H9 (cell line): ENCODE measurements at regions not wholly inside any gene's neighbourhood (a gene's known extent, or its start where the extent isn't known, plus 50 kb on each side); places are given as distances from the start of the nearest gene placed in this dataset.

Experiments
- DNase-seq: peaks from one replicate; pipeline ENCODE4 v3.0.0-alpha.2; 2017
- H2AFZ ChIP-seq: one replicate; pipeline ENCODE4 v1.6.1; 2013; ENCODE audit warnings: mild to moderate bottlenecking, low read length, control low read depth, moderate library complexity
- H2AK5ac ChIP-seq: 2 replicates; pipeline ENCODE4 v1.6.1; 2013; ENCODE audit warnings: low read length, control low read depth, mixed read lengths; ENCODE audit not compliant: insufficient read length
- H2BK120ac ChIP-seq: one replicate; pipeline ENCODE4 v1.6.1; 2013; ENCODE audit warnings: low read depth, mild to moderate bottlenecking, low read length, control low read depth, inconsistent platforms; ENCODE audit not compliant: poor library complexity, severe bottlenecking
- H2BK12ac ChIP-seq: 2 replicates; pipeline ENCODE4 v1.6.1; 2013; ENCODE audit warnings: low read length, control low read depth, mixed read lengths, low read depth; ENCODE audit not compliant: insufficient read length
- H2BK15ac ChIP-seq: 2 replicates; pipeline ENCODE4 v1.6.1; 2013; ENCODE audit warnings: low read depth, low read length, control low read depth
- H2BK20ac ChIP-seq: one replicate; pipeline ENCODE4 v1.6.1; 2013; ENCODE audit warnings: low read depth, mild to moderate bottlenecking, low read length, control low read depth, inconsistent platforms; ENCODE audit not compliant: poor library complexity, severe bottlenecking
- H2BK5ac ChIP-seq: 2 replicates; pipeline ENCODE4 v1.6.1; 2013; ENCODE audit warnings: low read length, control low read depth, mixed read lengths; ENCODE audit not compliant: insufficient read length
- H3K14ac ChIP-seq: 2 replicates; pipeline ENCODE4 v1.6.1; 2013; ENCODE audit warnings: low read length, control low read depth; ENCODE audit not compliant: insufficient read depth
- H3K18ac ChIP-seq: 2 replicates; pipeline ENCODE4 v1.6.1; 2013; ENCODE audit warnings: low read depth, mild to moderate bottlenecking, mixed read lengths, low read length, control low read depth; ENCODE audit not compliant: insufficient read length
- H3K23ac ChIP-seq: 2 replicates; pipeline ENCODE4 v1.6.1; 2013; ENCODE audit warnings: low read length, control low read depth, mixed read lengths, low read depth; ENCODE audit not compliant: insufficient read length
- H3K23me2 ChIP-seq: 2 replicates; pipeline ENCODE4 v1.6.1; 2013; ENCODE audit warnings: low read depth, mild to moderate bottlenecking, mixed read lengths, low read length, control low read depth; ENCODE audit not compliant: insufficient read length, poor library complexity, severe bottlenecking
- H3K27ac ChIP-seq: 2 replicates; pipeline ENCODE4 v1.5.1; 2013; ENCODE audit warnings: low read length, control low read depth, mixed read lengths, low read depth; ENCODE audit not compliant: insufficient read length
- H3K27me3 ChIP-seq: 2 replicates; pipeline ENCODE4 v1.6.1; 2013; ENCODE audit warnings: low read length, control low read depth, inconsistent platforms; ENCODE audit not compliant: insufficient read depth
- H3K4ac ChIP-seq: 2 replicates; pipeline ENCODE4 v1.6.1; 2013; ENCODE audit warnings: low read depth, mild to moderate bottlenecking, control low read depth, inconsistent platforms, low read length, moderate library complexity
- H3K4me1 ChIP-seq: 2 replicates; pipeline ENCODE4 v1.6.1; 2013; ENCODE audit warnings: low read length, control low read depth, inconsistent platforms; ENCODE audit not compliant: insufficient read depth
- H3K4me2 ChIP-seq: 2 replicates; pipeline ENCODE4 v1.6.1; 2013; ENCODE audit warnings: low read length, control low read depth, mixed read lengths; ENCODE audit not compliant: insufficient read length, insufficient read depth
- H3K56ac ChIP-seq: 2 replicates; pipeline ENCODE4 v1.6.1; 2013; ENCODE audit warnings: low read depth, mild to moderate bottlenecking, mixed read lengths, low read length, control low read depth; ENCODE audit not compliant: insufficient read length
- H3K79me1 ChIP-seq: 2 replicates; pipeline ENCODE4 v1.6.1; 2013; ENCODE audit warnings: low read depth, mild to moderate bottlenecking, moderate library complexity, low read length, control low read depth, inconsistent platforms; ENCODE audit not compliant: insufficient read depth, poor library complexity, severe bottlenecking
- H3K79me2 ChIP-seq: 2 replicates; pipeline ENCODE4 v1.6.1; 2013; ENCODE audit warnings: low read length, control low read depth, inconsistent platforms; ENCODE audit not compliant: insufficient read depth
- H3K9ac ChIP-seq: 2 replicates; pipeline ENCODE4 v1.6.1; 2013; ENCODE audit warnings: low read length, control low read depth, mixed read lengths; ENCODE audit not compliant: insufficient read length; ENCODE audit errors: extremely low read depth
- H3K9me3 ChIP-seq: one replicate; pipeline ENCODE4 v1.6.1; 2013; ENCODE audit warnings: low read depth, low read length, inconsistent platforms; ENCODE audit not compliant: control insufficient read depth
- H3T11ph ChIP-seq: one replicate; pipeline ENCODE4 v1.6.1; 2013; ENCODE audit warnings: mild to moderate bottlenecking, low read length, control low read depth, inconsistent platforms
- H4K20me1 ChIP-seq: one replicate; pipeline ENCODE4 v1.6.1; 2013; ENCODE audit not compliant: control insufficient read depth, insufficient read length, insufficient read depth
- H4K5ac ChIP-seq: 2 replicates; pipeline ENCODE4 v1.6.1; 2013; ENCODE audit warnings: low read depth, mild to moderate bottlenecking, mixed read lengths, low read length, control low read depth; ENCODE audit not compliant: insufficient read length
- H4K8ac ChIP-seq: replicated peaks from 2 replicates; pipeline ENCODE4 v1.6.1; 2013; ENCODE audit warnings: low read length, control low read depth, mixed read lengths, low read depth; ENCODE audit not compliant: insufficient read length
- H4K91ac ChIP-seq: 2 replicates; pipeline ENCODE4 v1.6.1; 2013; ENCODE audit warnings: low read depth, mild to moderate bottlenecking, moderate library complexity, mixed read lengths, low read length, control low read depth; ENCODE audit not compliant: insufficient read length
- H3K27ac Mint-ChIP-seq, 3 experiments: 2 replicates in 2 of 3; 3 replicates in 1 of 3; pipeline ENCODE4 v1.8.0; 2020 to 2021; ENCODE audit warnings: mixed read lengths in 3 of 3, mild to moderate bottlenecking in 1 of 3, moderate library complexity in 1 of 3
- H3K27me3 Mint-ChIP-seq: 2 replicates; pipeline ENCODE4 v1.8.0; 2021; ENCODE audit warnings: low read depth, mild to moderate bottlenecking, moderate library complexity, mixed read lengths
- H3K36me3 Mint-ChIP-seq, 3 experiments: 2 replicates in 2 of 3; 3 replicates in 1 of 3; pipeline ENCODE4 v1.8.0; 2020 to 2021; ENCODE audit warnings: low read depth in 3 of 3, mixed read lengths in 3 of 3; ENCODE audit not compliant: insufficient read depth in 1 of 3
- H3K4me1 Mint-ChIP-seq, 2 experiments: 2 replicates each; pipeline ENCODE4 v1.8.0; 2020; ENCODE audit warnings: mixed read lengths in 2 of 2
- H3K4me3 Mint-ChIP-seq, 2 experiments: 2 replicates in 1 of 2; 3 replicates in 1 of 2; pipeline ENCODE4 v1.8.0; 2020 to 2021; ENCODE audit warnings: mild to moderate bottlenecking in 2 of 2, mixed read lengths in 2 of 2, moderate library complexity in 1 of 2
- H3K9me3 Mint-ChIP-seq, 2 experiments: 2 replicates in 1 of 2; 3 replicates in 1 of 2; pipeline ENCODE4 v1.8.0; 2020; ENCODE audit warnings: mild to moderate bottlenecking in 2 of 2, mixed read lengths in 2 of 2, moderate library complexity in 1 of 2
- WGBS: extraction: QIAGEN DNeasy Blood & Tissue Kit; methylation state at CpG from one replicate; pipeline ENCODE4 v1.1.7; 2013; ENCODE audit warnings: missing lambda C conversion rate, low lambda C conversion rate, mixed read lengths; ENCODE audit not compliant: insufficient read length; ENCODE audit errors: extremely low coverage; 5-methylcytosine and 5-hydroxymethylcytosine counted together
- TF ChIP-seq, protein P1 (sequence below): fragments of 200-600 bp; sonication (generic); conservative IDR thresholded peaks from 3 replicates; pipeline ENCODE4 v1.8.0; 2021; ENCODE audit warnings: antibody characterized with exemption, mild to moderate bottlenecking

DNA sequence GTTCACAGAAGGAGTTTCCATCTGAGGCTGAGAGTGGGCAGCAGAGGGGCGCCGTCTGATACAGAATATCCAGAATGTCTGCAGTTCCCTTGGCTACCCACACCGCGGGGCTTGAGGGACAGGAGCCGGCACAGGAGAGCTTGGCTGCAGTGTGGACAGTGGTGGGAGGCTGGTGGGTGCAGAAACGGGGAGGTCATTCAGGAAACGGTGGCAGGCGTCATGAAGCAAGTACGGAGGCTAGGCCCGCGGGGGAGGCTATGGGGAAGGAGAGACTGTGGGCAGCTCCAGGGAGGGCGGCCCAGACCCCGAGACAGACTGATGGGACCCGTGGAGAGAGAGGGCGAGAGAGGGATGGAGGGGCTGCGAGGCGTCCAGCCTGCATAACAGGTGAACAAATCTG, 55.2 kb upstream of the UQCRFS1 start:
- Histone ChIP-seq H4K91ac (no peak overlapping the region), H3K9me3 (no peaks in the 10 kb centered on the region), H2AFZ (no peak overlapping the region), H3K27me3 (no peaks in the 10 kb centered on the region; the same call in 1 of the 2 replicates), H2AK5ac (no peak overlapping the region), H3K23ac (no peak overlapping the region), H3K4ac (no peak overlapping the region), H3K14ac (no peak overlapping the region), H2BK15ac (no peak overlapping the region), H3K4me2 (no peak overlapping the region), H4K20me1 (no peaks in the 10 kb centered on the region), H3K18ac (no peak overlapping the region), H3K9ac (no peak overlapping the region), H3K23me2 (no peaks in the 10 kb centered on the region), H3K79me2 (no peaks in the 10 kb centered on the region), H2BK120ac (no peak overlapping the region), H2BK5ac (no peak overlapping the region), H2BK20ac (no peak overlapping the region), H4K8ac (no peak overlapping the region), H2BK12ac (no peak overlapping the region), H4K5ac (no peak overlapping the region), H3T11ph (no peak overlapping the region), H3K56ac (no peak overlapping the region), H3K4me1 (no peaks in the 10 kb centered on the region), H3K79me1 (no peaks in the 10 kb centered on the region), H3K27ac (no peak overlapping the region)
- H3K4me3 Mint-ChIP-seq = no peak overlapping the region
- H3K9me3 Mint-ChIP-seq = peaks cover 1 to 3% of the 10 kb centered on the region in 2 experiments; a peak in 2 of 5 replicates
- no peak overlapping the region for H3K27ac Mint-ChIP-seq
- DNase-seq = peak; percentile 36
- no CpG with 5 or more reads among the region's 17 CpGs for WGBS
- TF ChIP-seq, protein P1, sequence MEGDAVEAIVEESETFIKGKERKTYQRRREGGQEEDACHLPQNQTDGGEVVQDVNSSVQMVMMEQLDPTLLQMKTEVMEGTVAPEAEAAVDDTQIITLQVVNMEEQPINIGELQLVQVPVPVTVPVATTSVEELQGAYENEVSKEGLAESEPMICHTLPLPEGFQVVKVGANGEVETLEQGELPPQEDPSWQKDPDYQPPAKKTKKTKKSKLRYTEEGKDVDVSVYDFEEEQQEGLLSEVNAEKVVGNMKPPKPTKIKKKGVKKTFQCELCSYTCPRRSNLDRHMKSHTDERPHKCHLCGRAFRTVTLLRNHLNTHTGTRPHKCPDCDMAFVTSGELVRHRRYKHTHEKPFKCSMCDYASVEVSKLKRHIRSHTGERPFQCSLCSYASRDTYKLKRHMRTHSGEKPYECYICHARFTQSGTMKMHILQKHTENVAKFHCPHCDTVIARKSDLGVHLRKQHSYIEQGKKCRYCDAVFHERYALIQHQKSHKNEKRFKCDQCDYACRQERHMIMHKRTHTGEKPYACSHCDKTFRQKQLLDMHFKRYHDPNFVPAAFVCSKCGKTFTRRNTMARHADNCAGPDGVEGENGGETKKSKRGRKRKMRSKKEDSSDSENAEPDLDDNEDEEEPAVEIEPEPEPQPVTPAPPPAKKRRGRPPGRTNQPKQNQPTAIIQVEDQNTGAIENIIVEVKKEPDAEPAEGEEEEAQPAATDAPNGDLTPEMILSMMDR = no peak
- H3K36me3 Mint-ChIP-seq = peaks cover 0 to 4% (median 0%) of the 10 kb centered on the region in 3 experiments; a peak in 2 of 7 replicates
- H3K27me3 Mint-ChIP-seq = peaks cover 7% of the 10 kb centered on the region
- peaks cover 25 to 30% of the 10 kb centered on the region in 2 experiments for H3K4me1 Mint-ChIP-seq
